HG03103 (cell line): ENCODE measurements at regions not wholly inside any gene's neighbourhood (a gene's known extent, or its start where the extent isn't known, plus 50 kb on each side); places are given as distances from the start of the nearest gene placed in this dataset.
"Not testable (repeated sequence)": the region's sequence is repeated elsewhere in the genome, so short reads cannot be mapped to it uniquely, and the experiment has no call there.

ENCODE experiments used
- ATAC-seq: cut with Tn5 transposase; IDR thresholded peaks from one replicate; pipeline ENCODE4 v1.9.1; 2021; ENCODE audit warnings: low read depth; ENCODE audit not compliant: unreplicated experiment

- no peak for ATAC-seq
These were observed 227.2 kb upstream of the FAM3C start for GRCh38 chr7:121623130-121623872.

- ATAC-seq: no peak
These were observed 225.8 kb upstream of the FAM3C start for GRCh38 chr7:121621937-121622336.

- no peak for ATAC-seq
These were observed 225.0 kb upstream of the FAM3C start for GRCh38 chr7:121620953-121621606.

GRCh38 chr7:121620206-121620605, 224.1 kb upstream of the FAM3C start:
- ATAC-seq: no peak

GRCh38 chr7:121618182-121618581, 222.1 kb upstream of the FAM3C start:
- no peak for ATAC-seq

GRCh38 chr7:121610243-121610642, 214.1 kb upstream of the FAM3C start:
- ATAC-seq: no peak

GRCh38 chr7:121609208-121609607, 213.1 kb upstream of the FAM3C start:
- ATAC-seq: no peak

GRCh38 chr7:121608785-121609184, 212.7 kb upstream of the FAM3C start:
- no peak for ATAC-seq

GRCh38 chr7:121608183-121608582, 212.1 kb upstream of the FAM3C start:
- not testable (repeated sequence) for ATAC-seq

- no peak for ATAC-seq
These were observed 209.2 kb upstream of the FAM3C start for GRCh38 chr7:121605317-121605680.

GRCh38 chr7:121604627-121605316, 208.7 kb upstream of the FAM3C start:
- ATAC-seq: no peak

- no peak for ATAC-seq
These were observed 207.8 kb upstream of the FAM3C start for GRCh38 chr7:121603886-121604285.

- ATAC-seq: no peak
These were observed 203.8 kb upstream of the FAM3C start for GRCh38 chr7:121599887-121600286.

- no peak for ATAC-seq
These were observed 199.9 kb upstream of the FAM3C start for GRCh38 chr7:121595758-121596696.

GRCh38 chr7:121591926-121592325, 195.8 kb upstream of the FAM3C start:
- no peak for ATAC-seq

GRCh38 chr7:121587435-121587834, 191.3 kb upstream of the FAM3C start:
- ATAC-seq: no peak

- ATAC-seq: no peak
These were observed 186.2 kb upstream of the FAM3C start for GRCh38 chr7:121582258-121582657.

GRCh38 chr7:121579639-121580038, 183.5 kb upstream of the FAM3C start:
- ATAC-seq: no peak

GRCh38 chr7:121578669-121579068, 182.6 kb upstream of the FAM3C start:
- ATAC-seq: no peak

GRCh38 chr7:121576148-121576917, 180.2 kb upstream of the FAM3C start:
- no peak for ATAC-seq
